Activated T-cell treated with anti-CD3 and anti-CD28 coated beads for 48 hours (primary cell): ENCODE measurements at regions not wholly inside any gene's neighbourhood (a gene's known extent, or its start where the extent isn't known, plus 50 kb on each side); places are given as distances from the start of the nearest gene placed in this dataset.

Experiments used
- DNase-seq: peaks from one replicate; pipeline ENCODE4 v3.0.0-alpha.2; 2020; ENCODE audit warnings: low read depth

- DNase-seq: no peak
Measured at GRCh38 chr2:4370422-4371090, 667.2 kb downstream of the DCDC2C start.

- no peak for DNase-seq
Measured at GRCh38 chr2:4381049-4381448, 677.7 kb downstream of the DCDC2C start.

- DNase-seq: no peak
Measured at GRCh38 chr2:4381773-4382172, 678.4 kb downstream of the DCDC2C start.

- DNase-seq: no peak
Measured at GRCh38 chr2:4391013-4391412, 687.6 kb downstream of the DCDC2C start.

GRCh38 chr2:4404363-4404762 lies 701.0 kb downstream of the DCDC2C start:
- DNase-seq: no peak

GRCh38 chr2:4408321-4408720 lies 704.9 kb downstream of the DCDC2C start:
- DNase-seq: no peak

- DNase-seq: no peak
Measured at GRCh38 chr2:4412637-4413187, 709.3 kb downstream of the DCDC2C start.

- no peak for DNase-seq
Measured at GRCh38 chr2:4415171-4415570, 711.8 kb downstream of the DCDC2C start.

GRCh38 chr2:4415810-4416413 lies 712.5 kb downstream of the DCDC2C start:
- no peak for DNase-seq

GRCh38 chr2:4416431-4416830 lies 713.1 kb downstream of the DCDC2C start:
- DNase-seq: no peak

GRCh38 chr2:4417771-4418170 lies 714.4 kb downstream of the DCDC2C start:
- DNase-seq: no peak

GRCh38 chr2:4420032-4420431 lies 716.7 kb downstream of the DCDC2C start:
- DNase-seq: no peak

GRCh38 chr2:4424153-4424552 lies 720.8 kb downstream of the DCDC2C start:
- no peak for DNase-seq

GRCh38 chr2:4427083-4427482 lies 723.7 kb downstream of the DCDC2C start:
- DNase-seq: no peak

GRCh38 chr2:4445821-4446220 lies 742.4 kb downstream of the DCDC2C start:
- no peak for DNase-seq

- DNase-seq: no peak
Measured at GRCh38 chr2:4454907-4455306, 751.5 kb downstream of the DCDC2C start.

GRCh38 chr2:4455486-4456155 lies 752.2 kb downstream of the DCDC2C start:
- DNase-seq: no peak

GRCh38 chr2:4464634-4465266 lies 761.4 kb downstream of the DCDC2C start:
- no peak for DNase-seq

- no peak for DNase-seq
Measured at GRCh38 chr2:4465671-4466070, 762.3 kb downstream of the DCDC2C start.

- DNase-seq: no peak
Measured at GRCh38 chr2:4475618-4476017, 772.2 kb downstream of the DCDC2C start.

- no peak for DNase-seq
Measured at GRCh38 chr2:4483050-4483449, 779.7 kb downstream of the DCDC2C start.

- no peak for DNase-seq
Measured at GRCh38 chr2:4486971-4487370, 783.6 kb downstream of the DCDC2C start.
